ENCODE measurements at regions not wholly inside any gene's neighbourhood (a gene's known extent, or its start where the extent isn't known, plus 50 kb on each side); places are given as distances from the start of the nearest gene placed in this dataset.

- TF ChIP-seq EZH2 (IDR thresholded peaks at IDR 0.05) (no peak), POLR2AphosphoS5 (IDR thresholded peaks at IDR 0.05; ENCODE audit: borderline replicate concordance, low read depth, low read length) (no peak)
These were observed 55.2 kb upstream of the RANBP3L start for GRCh38 chr5:36356915-36357314.
